NCI-H2196 (cell line): ENCODE measurements at regions not wholly inside any gene's neighbourhood (a gene's known extent, or its start where the extent isn't known, plus 50 kb on each side); places are given as distances from the start of the nearest gene placed in this dataset.
A peak's percentile ranks its signal among the peaks of the same experiment; 100 is the strongest.
"Not testable (repeated sequence)": the region's sequence is repeated elsewhere in the genome, so short reads cannot be mapped to it uniquely, and the experiment has no call there.

Source experiments
- DNase-seq: peaks from one replicate; lab custom pipeline; 2025; ENCODE audit not compliant: unreplicated experiment; lab: John Stamatoyannopoulos, UW

- no peak for DNase-seq
These were observed 72.4 kb downstream of the FH start for GRCh38 chr1:241447031-241447644.

DNA sequence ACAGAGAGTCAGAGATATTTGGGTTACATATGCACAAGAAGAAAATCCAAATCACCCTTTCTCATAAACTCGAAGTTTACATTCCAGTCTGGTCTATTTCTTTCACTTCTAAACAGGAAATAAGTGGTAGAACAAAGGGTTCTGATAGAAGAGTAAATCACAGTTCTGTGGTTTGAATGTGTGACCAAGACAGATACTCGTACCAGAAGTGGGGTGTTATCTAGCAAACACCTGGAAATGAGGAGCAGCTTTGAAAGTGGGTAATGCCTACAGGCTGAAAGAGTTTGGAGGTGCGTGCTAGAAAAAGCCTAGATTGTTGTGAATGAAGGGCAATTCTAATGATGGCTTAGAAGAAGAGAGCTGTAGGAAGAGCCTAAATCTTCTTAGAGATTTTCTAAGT is 74.7 kb downstream of the FH start:
- no peak for DNase-seq

DNA sequence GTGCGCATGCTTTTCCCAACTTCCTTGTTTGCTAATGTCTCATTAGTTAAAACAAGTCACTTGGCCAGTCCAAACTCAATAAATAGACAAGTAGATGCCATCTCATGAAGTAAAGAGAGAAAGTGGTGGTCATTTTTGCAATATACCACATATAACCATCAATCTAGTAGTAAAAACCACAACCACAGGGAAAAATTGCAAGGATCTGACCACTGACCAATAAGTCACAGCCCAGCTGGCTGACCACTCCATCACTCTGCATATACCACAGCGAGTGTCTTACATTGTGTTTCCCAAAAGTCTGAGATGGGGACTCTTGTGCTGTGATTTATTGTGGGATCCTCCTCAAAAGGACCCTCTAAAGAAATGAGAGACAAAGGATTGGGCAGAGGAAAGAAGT is 76.0 kb downstream of the FH start:
- DNase-seq = no peak

DNA sequence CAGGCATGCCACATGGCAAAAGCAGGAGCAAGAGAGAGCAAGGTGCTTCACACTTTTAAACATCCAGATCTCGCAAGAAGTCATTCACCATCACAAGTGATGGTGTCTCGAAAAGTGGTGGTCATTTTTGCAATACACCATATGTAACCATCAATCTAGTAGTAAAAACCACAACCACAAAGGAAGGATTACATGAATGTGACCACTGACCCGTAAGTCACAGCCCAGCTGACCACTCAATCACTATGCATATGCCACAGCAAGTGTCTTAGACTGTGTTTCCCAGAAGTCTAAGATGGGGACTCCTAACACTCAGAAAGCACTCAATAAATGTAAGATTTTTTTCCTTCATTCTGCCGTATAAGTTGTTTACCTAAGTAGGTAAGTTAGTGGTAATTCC is 76.9 kb downstream of the FH start:
- DNase-seq = no peak

DNA sequence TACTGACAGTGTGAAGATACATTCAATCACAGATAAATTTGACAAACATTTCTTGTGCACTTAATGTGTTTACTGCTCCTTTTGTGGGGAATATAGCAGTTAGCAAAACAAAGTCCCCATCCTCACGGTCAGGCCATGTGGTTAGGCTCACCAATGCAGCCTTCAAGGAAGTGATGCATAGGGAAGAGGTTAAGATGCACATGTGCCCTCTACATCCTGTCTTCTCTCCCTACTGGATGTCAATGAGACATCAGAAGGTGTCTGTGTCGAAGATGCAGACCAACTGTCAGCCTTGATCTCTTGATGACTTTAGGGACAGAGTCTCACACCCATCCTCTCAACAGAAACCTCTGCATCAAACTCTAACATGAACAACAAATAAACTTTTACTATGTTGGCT is 78.7 kb downstream of the FH start:
- no peak for DNase-seq

GRCh38 chr1:241438686-241439085 is 80.9 kb downstream of the FH start:
- not testable (repeated sequence) for DNase-seq

GRCh38 chr1:241432241-241432640 is 75.2 kb upstream of the RGS7 start:
- no peak for DNase-seq

- not testable (repeated sequence) for DNase-seq
These were observed 68.1 kb upstream of the RGS7 start for GRCh38 chr1:241425091-241425490.

DNA sequence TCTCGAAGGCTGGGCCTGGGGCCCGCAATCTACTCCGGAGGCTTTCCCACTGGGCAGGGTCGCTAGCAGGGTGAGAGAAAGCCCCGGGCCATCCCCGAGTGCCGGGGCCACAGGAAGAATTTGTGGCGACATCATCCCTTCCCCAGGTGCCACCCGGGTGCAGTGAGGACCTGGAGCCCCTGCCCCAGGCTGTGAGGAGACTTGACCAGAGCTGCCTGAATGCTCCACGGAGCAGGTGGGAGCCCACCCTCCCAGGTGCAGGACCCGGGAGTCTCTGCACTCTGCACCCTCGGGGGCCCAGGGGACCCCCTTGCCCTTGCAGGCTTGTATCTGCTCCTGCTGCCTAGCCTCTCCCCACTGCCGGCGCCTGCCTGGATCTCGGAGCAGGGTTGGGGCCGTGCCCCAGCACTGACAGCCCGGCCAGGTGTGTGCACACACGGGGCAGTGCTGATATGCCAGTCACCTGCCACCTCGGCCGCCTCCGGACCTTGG is 67.5 kb upstream of the RGS7 start:
- DNase-seq = no peak

DNA sequence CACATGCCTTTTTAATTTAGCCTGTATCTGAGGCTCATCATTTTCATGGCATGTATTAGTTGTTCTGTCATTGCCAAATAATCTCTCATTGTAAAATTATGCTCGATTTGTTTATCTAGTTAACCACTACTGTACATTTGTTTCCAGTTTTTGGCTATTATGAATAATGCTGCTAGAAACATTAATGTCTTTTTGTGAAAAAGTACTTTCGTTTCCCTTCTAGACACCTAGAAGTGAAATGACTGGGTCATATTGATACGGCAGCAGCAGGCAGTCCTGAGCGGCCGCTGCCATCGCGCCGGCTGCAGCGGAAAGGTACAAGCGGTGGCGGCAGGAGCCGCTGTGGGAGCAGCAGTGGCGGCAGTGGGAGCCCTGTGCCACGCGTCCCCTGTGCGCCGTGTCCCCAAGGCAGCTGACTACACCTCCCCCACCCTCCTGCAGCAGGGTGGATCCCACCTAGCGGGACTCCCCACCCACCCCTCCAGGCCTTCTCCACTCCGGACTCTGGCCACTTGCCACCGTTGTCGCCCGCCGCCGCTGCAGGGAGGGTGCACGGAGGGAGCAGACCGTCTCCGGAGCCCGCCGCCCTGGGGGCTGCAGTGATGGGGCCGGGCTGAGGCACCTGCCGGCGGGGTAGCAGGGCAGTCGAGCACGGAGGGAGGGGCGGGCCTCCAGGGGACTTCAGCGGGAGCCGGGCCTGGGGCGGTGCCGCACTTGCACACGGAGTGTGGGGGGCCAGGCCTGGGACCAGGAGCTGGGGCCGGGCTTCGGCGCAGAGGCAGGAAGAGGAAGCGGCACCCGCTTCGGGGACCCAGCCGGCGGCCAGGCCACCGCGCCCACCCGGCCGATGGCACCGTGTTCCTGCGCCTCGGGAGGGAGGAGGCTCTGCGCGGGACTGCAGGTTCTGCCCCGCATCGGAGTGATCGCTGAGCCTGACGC is 66.8 kb upstream of the RGS7 start:
- peak; percentile 1 for DNase-seq

- no peak for DNase-seq
These were observed 65.5 kb upstream of the RGS7 start for GRCh38 chr1:241422470-241422869.

DNA sequence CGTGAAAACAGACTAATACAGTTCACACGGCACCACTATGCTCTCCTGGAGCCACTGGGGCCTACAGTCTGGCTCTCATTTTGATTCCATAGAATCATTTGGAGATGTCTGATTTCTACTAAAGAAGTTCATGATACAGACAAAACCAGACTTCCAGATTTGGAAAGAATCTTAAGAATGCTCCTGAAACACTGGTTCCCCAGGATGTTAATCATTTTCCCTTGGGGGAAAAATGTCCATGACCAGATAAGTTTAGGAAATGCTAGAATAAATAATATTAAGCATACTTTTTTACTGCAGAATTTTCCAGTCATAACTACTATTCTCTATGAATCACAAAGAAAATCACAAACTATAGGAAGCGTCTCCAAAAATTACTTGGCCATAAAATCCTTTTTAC is 63.0 kb upstream of the RGS7 start:
- DNase-seq = no peak

DNA sequence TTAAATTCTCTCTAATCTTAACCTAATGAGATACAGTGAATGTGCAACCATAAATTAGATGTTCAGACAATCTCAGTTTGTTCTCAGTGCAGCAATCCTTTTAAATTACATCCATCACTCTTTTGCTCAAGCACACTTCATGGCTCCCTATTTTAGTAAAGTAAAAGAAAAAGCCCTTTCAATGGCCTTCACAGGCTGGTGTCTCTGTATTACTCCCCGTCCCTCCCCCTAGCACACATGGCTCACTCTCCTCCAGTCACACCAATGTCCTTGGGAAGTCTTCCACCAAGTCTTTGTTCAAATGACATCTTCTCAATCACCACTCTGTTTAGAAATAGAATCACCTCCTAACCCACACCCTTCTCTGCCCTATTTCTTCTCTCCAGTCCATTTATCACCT is 60.3 kb upstream of the RGS7 start:
- no peak for DNase-seq

DNA sequence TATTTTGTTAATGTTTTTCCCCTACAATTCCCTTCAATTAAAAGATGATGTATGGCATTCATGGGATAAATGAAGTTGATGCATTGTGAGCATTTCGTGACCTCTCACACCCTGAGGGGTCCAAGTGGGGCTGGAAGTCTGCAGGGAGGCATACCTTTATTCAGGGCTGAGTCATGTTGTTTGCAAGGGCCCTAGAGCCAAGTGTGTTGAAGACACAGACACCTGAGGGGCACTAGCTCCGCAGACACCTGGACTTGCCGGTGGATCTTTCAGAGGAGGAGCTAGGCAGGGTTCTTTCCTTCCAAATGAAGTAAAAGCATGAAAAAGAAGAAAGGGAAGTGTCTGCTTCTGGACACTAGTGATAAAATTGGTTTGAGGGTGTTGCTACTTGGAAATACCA is 57.0 kb upstream of the RGS7 start:
- DNase-seq = no peak

DNA sequence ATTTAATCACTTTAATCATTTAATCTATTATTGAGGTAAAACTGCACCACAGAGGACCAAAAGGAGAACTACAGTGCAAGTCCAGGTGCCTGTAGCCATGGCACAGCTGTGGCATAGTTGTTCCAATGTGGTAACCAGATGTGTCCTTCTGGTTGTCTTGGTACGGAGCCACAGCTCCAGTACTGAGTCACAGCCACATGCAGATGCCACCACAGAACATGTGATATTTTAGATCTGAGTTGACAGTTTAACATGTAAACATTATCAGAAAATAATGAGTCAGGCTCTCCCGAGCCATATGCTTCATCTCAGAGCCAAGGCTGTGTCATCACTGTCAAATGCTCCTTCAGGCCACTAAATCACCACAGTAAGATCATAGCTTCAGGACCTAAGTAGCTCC is 56.4 kb upstream of the RGS7 start:
- no peak for DNase-seq

DNA sequence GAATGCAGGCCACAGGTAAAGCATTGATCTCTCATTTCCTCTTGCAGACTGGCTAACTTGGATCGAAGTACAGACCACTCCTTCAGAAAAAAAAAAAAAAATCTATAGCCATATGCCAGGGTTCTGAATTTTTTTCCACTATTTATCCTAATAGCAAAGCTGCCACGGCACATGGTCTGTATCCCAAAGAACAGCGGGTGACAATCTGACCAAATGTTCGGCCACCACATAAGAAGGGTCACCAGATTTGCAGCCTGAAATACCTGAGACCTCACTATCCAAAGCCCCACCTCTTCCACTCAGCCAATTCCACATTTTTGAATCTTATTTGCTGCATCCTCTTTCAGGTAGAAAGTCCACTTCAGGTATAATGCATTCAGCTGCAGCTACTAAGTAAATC is 55.6 kb upstream of the RGS7 start:
- DNase-seq = no peak

DNA sequence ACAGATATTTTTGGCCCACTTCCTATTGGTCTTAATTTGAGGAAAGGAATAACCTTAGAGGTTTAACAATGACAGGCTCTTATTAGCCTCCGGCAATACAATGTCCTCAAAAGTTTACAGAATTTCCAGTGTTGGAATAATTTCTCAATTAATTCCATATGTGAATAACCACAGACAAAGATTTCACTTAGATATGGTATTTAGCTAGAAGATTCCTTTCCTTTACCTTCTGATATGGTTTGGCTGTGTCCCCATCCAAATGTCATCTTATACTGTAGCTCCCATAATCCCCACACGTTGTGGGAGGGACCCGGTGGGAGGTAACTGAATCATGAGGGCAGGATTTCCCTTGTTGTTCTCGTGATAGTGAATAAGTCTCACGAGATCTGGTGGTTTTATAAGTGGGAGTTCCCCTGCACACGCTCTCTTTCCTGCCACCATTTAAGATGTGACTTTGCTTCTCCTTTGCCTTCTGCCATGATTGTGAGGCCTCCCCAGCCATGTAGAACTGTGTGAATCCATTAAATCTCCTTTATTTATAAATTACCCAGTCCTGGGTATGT is 54.9 kb upstream of the RGS7 start:
- DNase-seq = no peak

DNA sequence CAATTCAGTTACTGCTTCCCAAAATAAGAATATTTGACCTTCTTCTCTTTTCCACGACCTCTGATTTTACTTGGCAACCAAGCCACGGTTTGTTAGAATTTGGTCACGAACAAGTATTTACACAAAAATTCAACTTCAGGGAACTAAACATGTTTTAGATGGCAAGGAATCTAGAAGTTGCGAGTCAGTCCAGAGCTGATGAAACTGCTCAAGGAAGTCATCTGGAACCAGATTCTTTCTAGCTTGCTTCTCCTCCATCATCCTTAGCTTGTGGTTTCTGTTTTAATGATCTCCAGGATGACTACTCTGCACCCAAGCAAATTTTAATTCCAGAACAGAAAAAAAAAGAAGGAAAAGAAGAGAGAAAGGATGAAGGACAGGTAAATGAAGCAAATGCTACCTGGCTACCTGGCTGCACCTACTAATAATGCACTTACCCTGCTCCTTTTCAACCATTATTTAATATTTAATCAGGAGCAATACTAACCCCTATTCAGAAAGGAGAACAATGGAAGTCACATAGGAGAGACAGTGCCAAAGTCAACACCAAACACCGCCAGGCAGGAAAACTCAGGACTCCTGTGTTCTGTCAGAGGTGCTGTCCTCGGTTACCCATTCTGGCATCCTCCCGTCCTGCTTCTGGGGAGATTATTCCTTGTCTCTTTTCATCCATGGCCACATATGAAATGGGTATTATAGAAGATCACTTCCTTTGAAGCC is 54.2 kb upstream of the RGS7 start:
- peak; percentile 15 for DNase-seq

DNA sequence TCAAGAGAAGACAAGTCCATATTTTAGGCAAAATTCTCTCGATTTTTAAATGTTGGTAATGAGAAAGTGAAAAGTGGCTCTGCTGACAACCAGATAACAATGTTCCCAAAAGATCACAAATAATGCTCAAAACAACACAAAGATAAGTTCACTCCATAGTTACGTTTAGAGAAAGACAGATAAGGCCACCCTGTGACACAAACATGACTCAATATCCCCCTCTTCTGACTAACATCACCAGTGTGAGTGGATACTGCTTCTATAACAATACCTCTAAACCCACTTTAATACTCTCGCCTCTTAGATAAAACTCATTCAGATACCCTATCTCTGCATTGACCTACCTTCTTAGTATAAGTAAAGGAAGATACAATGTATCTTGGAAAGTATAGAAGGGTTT is 51.2 kb upstream of the RGS7 start:
- no peak for DNase-seq
